GM23338 (cell line): ENCODE measurements at regions not wholly inside any gene's neighbourhood (a gene's known extent, or its start where the extent isn't known, plus 50 kb on each side); places are given as distances from the start of the nearest gene placed in this dataset.

Experiments
- ATAC-seq: fragments of 200-7000 bp; cut with Tn5 transposase; 3 replicates; pipeline ENCODE4 v1.9.1; 2020
- DNase-seq: peaks from one replicate; pipeline ENCODE4 v3.0.0-alpha.2; 2015; ENCODE audit warnings: low spot score
- H2AFZ ChIP-seq: fragments of 200-600 bp; sonication (generic); 2 replicates; pipeline ENCODE4 v1.8.0; 2016; ENCODE audit warnings: antibody characterized with exemption, mild to moderate bottlenecking, moderate library complexity
- H3F3A ChIP-seq: fragments of 200-600 bp; sonication (generic); replicated peaks from 2 replicates; pipeline ENCODE4 v1.8.0; 2017; ENCODE audit warnings: antibody characterized with exemption, mixed run types, low read depth
- H3K27ac ChIP-seq: fragments of 200-600 bp; sonication (generic); 2 replicates; pipeline ENCODE4 v1.6.1; 2016; ENCODE audit warnings: low read depth
- H3K27me3 ChIP-seq: fragments of 200-600 bp; sonication (generic); 2 replicates; pipeline ENCODE4 v1.8.0; 2016; ENCODE audit warnings: mild to moderate bottlenecking, mixed run types, moderate library complexity; ENCODE audit not compliant: insufficient read depth
- H3K36me3 ChIP-seq: fragments of 200-600 bp; sonication (generic); 2 replicates; pipeline ENCODE4 v1.8.0; 2016; ENCODE audit warnings: mild to moderate bottlenecking; ENCODE audit not compliant: insufficient read depth
- H3K4me1 ChIP-seq: fragments of 200-600 bp; sonication (generic); 2 replicates; pipeline ENCODE4 v1.8.0; 2016; ENCODE audit warnings: mild to moderate bottlenecking, moderate library complexity; ENCODE audit not compliant: insufficient read depth
- H3K4me2 ChIP-seq: fragments of 200-600 bp; sonication (generic); 2 replicates; pipeline ENCODE4 v1.7.1; 2017; ENCODE audit warnings: mixed run types
- H3K4me3 ChIP-seq: fragments of 200-600 bp; sonication (generic); 2 replicates; pipeline ENCODE4 v1.6.1; 2016; ENCODE audit warnings: mixed run types
- H3K79me2 ChIP-seq: fragments of 200-600 bp; sonication (generic); replicated peaks from 2 replicates; pipeline ENCODE4 v1.8.0; 2017; ENCODE audit warnings: mild to moderate bottlenecking; ENCODE audit not compliant: insufficient read depth
- H3K9me2 ChIP-seq: fragments of 200-600 bp; sonication (generic); 2 replicates; pipeline ENCODE4 v1.8.0; 2017; ENCODE audit not compliant: insufficient read depth
- H4K20me1 ChIP-seq: fragments of 200-600 bp; sonication (generic); replicated peaks from 2 replicates; pipeline ENCODE4 v1.8.0; 2017; ENCODE audit warnings: mild to moderate bottlenecking; ENCODE audit not compliant: insufficient read depth
- H3K27ac Mint-ChIP-seq: 2 replicates; pipeline ENCODE4 v1.8.0; 2020; ENCODE audit warnings: inconsistent platforms, mild to moderate bottlenecking, moderate library complexity, mixed read lengths
- H3K27me3 Mint-ChIP-seq: 3 replicates; pipeline ENCODE4 v1.8.0; 2022; ENCODE audit warnings: low read depth, mild to moderate bottlenecking, moderate library complexity, mixed read lengths, inconsistent platforms; ENCODE audit not compliant: insufficient read depth, poor library complexity
- H3K36me3 Mint-ChIP-seq: 3 replicates; pipeline ENCODE4 v1.8.0; 2021; ENCODE audit warnings: low read depth, mild to moderate bottlenecking, inconsistent platforms, moderate library complexity, mixed read lengths
- H3K4me1 Mint-ChIP-seq: 3 replicates; pipeline ENCODE4 v1.8.0; 2020; ENCODE audit warnings: mild to moderate bottlenecking, inconsistent platforms, mixed read lengths
- H3K4me3 Mint-ChIP-seq: 3 replicates; pipeline ENCODE4 v1.8.0; 2021; ENCODE audit warnings: moderate library complexity, mild to moderate bottlenecking, inconsistent platforms, mixed read lengths
- H3K9me3 Mint-ChIP-seq: 3 replicates; pipeline ENCODE4 v1.8.0; 2020; ENCODE audit warnings: moderate library complexity, mild to moderate bottlenecking, inconsistent platforms, mixed read lengths
- CREB1 ChIP-seq: fragments of 250-450 bp; sonication (Bioruptor Pico); IDR thresholded peaks from 2 replicates; pipeline ENCODE4 v1.5.0; 2020; ENCODE audit warnings: low read depth, mild to moderate bottlenecking, moderate library complexity
- EZH2 ChIP-seq: fragments of 200-600 bp; sonication (generic); IDR thresholded peaks from one replicate; pipeline ENCODE4 v1.8.0; 2017; ENCODE audit warnings: antibody characterized with exemption, mild to moderate bottlenecking, low read depth; ENCODE audit not compliant: unreplicated experiment
- EZH2phosphoT487 ChIP-seq: fragments of 200-600 bp; sonication (generic); IDR thresholded peaks from one replicate; pipeline ENCODE4 v1.8.1; 2018; ENCODE audit warnings: antibody characterized with exemption; ENCODE audit not compliant: unreplicated experiment
- JUNB ChIP-seq: IDR thresholded peaks from one replicate; pipeline ENCODE4 v1.6.1; 2016; ENCODE audit warnings: antibody characterized with exemption; ENCODE audit not compliant: unreplicated experiment
- NANOG ChIP-seq: IDR thresholded peaks from 2 replicates; pipeline ENCODE4 v1.6.1; 2016; ENCODE audit warnings: antibody characterized with exemption, borderline replicate concordance
- POLR2AphosphoS5 ChIP-seq: IDR thresholded peaks from 2 replicates; pipeline ENCODE4 v1.6.1; 2016; ENCODE audit warnings: antibody characterized with exemption, low read depth
- STAT1 ChIP-seq: IDR thresholded peaks from one replicate; pipeline ENCODE4 v1.6.1; 2016; ENCODE audit warnings: antibody characterized with exemption; ENCODE audit not compliant: unreplicated experiment
- ZNF114 ChIP-seq: fragments of 250-450 bp; sonication (Bioruptor Pico); IDR thresholded peaks from 2 replicates; pipeline ENCODE4 v1.5.0; 2020; ENCODE audit warnings: mild to moderate bottlenecking, moderate library complexity
- ZNF331 ChIP-seq: fragments of 250-450 bp; sonication (Bioruptor Pico); IDR thresholded peaks from 2 replicates; pipeline ENCODE4 v1.5.0; 2020; ENCODE audit warnings: low read depth, mild to moderate bottlenecking, moderate library complexity
- TF ChIP-seq, protein P1 (sequence below): IDR thresholded peaks from one replicate; pipeline ENCODE4 v1.6.1; 2018; ENCODE audit warnings: antibody characterized with exemption; ENCODE audit not compliant: unreplicated experiment
- TF ChIP-seq, protein P2 (sequence below): fragments of 250-450 bp; sonication (Bioruptor Pico); IDR thresholded peaks from 2 replicates; pipeline ENCODE4 v1.5.0; 2020; ENCODE audit warnings: mild to moderate bottlenecking, moderate library complexity
- TF ChIP-seq, protein P3 (sequence below): IDR thresholded peaks from 2 replicates; pipeline ENCODE4 v1.6.1; 2016; ENCODE audit warnings: antibody characterized with exemption
- TF ChIP-seq, protein P4 (sequence below), 2 experiments: fragments of 200-600 bp in 1 of 2; sonication (generic) in 1 of 2; conservative IDR thresholded peaks; 2 replicates each; pipeline versions ENCODE4 v1.5.1 to v1.6.1; 2016 to 2017; ENCODE audit warnings: antibody characterized with exemption in 2 of 2, low read depth in 2 of 2, mild to moderate bottlenecking in 2 of 2, moderate library complexity in 1 of 2

DNA sequence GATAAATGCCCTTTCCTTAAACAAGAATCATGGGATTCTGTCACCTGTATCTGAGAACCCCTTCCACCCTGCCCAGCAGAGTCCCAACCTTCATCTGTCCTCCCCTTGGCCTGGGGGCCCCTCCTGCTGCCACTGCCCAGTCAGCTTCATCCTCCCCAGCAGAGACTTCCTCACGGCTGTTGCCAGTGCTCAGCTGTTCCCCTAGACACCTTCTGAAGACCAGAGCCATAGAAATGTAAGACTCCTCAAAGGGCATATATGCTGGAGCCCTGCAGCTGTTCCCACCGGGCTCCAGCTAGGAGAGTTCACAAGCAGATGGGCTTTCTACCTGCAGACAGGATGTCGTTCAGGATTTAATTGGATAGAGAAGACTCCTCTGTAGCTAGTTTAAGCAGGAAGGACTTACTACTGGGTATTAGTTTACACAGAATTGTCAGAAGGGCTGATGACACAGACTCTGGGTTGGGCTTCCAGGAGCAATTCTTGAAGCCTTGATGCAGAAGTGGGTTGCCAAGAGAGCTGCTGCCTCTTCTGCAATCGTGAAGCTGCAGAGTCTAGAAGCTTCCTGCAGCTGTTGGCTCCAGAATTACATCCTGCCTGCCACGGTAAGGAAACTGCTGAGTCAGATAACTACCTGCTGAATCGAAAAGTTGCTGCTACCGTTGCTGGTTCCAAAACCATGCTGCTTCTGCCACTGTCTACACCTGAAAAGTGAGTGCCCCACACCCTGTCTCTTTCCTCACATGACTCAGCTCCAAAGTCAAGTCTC, 57.1 kb upstream of the MLN start:
- TF ChIP-seq EZH2phosphoT487 (no peak), NANOG (no peak), JUNB (no peak), ZNF114 (no peak), ZNF331 (CRISPR knock-in tag) (no peak), CREB1 (no peak), EZH2 (no peak), POLR2AphosphoS5 (no peak), STAT1 (no peak)
- TF ChIP-seq, protein P1, sequence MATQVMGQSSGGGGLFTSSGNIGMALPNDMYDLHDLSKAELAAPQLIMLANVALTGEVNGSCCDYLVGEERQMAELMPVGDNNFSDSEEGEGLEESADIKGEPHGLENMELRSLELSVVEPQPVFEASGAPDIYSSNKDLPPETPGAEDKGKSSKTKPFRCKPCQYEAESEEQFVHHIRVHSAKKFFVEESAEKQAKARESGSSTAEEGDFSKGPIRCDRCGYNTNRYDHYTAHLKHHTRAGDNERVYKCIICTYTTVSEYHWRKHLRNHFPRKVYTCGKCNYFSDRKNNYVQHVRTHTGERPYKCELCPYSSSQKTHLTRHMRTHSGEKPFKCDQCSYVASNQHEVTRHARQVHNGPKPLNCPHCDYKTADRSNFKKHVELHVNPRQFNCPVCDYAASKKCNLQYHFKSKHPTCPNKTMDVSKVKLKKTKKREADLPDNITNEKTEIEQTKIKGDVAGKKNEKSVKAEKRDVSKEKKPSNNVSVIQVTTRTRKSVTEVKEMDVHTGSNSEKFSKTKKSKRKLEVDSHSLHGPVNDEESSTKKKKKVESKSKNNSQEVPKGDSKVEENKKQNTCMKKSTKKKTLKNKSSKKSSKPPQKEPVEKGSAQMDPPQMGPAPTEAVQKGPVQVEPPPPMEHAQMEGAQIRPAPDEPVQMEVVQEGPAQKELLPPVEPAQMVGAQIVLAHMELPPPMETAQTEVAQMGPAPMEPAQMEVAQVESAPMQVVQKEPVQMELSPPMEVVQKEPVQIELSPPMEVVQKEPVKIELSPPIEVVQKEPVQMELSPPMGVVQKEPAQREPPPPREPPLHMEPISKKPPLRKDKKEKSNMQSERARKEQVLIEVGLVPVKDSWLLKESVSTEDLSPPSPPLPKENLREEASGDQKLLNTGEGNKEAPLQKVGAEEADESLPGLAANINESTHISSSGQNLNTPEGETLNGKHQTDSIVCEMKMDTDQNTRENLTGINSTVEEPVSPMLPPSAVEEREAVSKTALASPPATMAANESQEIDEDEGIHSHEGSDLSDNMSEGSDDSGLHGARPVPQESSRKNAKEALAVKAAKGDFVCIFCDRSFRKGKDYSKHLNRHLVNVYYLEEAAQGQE, result no peak
- TF ChIP-seq, protein P2, sequence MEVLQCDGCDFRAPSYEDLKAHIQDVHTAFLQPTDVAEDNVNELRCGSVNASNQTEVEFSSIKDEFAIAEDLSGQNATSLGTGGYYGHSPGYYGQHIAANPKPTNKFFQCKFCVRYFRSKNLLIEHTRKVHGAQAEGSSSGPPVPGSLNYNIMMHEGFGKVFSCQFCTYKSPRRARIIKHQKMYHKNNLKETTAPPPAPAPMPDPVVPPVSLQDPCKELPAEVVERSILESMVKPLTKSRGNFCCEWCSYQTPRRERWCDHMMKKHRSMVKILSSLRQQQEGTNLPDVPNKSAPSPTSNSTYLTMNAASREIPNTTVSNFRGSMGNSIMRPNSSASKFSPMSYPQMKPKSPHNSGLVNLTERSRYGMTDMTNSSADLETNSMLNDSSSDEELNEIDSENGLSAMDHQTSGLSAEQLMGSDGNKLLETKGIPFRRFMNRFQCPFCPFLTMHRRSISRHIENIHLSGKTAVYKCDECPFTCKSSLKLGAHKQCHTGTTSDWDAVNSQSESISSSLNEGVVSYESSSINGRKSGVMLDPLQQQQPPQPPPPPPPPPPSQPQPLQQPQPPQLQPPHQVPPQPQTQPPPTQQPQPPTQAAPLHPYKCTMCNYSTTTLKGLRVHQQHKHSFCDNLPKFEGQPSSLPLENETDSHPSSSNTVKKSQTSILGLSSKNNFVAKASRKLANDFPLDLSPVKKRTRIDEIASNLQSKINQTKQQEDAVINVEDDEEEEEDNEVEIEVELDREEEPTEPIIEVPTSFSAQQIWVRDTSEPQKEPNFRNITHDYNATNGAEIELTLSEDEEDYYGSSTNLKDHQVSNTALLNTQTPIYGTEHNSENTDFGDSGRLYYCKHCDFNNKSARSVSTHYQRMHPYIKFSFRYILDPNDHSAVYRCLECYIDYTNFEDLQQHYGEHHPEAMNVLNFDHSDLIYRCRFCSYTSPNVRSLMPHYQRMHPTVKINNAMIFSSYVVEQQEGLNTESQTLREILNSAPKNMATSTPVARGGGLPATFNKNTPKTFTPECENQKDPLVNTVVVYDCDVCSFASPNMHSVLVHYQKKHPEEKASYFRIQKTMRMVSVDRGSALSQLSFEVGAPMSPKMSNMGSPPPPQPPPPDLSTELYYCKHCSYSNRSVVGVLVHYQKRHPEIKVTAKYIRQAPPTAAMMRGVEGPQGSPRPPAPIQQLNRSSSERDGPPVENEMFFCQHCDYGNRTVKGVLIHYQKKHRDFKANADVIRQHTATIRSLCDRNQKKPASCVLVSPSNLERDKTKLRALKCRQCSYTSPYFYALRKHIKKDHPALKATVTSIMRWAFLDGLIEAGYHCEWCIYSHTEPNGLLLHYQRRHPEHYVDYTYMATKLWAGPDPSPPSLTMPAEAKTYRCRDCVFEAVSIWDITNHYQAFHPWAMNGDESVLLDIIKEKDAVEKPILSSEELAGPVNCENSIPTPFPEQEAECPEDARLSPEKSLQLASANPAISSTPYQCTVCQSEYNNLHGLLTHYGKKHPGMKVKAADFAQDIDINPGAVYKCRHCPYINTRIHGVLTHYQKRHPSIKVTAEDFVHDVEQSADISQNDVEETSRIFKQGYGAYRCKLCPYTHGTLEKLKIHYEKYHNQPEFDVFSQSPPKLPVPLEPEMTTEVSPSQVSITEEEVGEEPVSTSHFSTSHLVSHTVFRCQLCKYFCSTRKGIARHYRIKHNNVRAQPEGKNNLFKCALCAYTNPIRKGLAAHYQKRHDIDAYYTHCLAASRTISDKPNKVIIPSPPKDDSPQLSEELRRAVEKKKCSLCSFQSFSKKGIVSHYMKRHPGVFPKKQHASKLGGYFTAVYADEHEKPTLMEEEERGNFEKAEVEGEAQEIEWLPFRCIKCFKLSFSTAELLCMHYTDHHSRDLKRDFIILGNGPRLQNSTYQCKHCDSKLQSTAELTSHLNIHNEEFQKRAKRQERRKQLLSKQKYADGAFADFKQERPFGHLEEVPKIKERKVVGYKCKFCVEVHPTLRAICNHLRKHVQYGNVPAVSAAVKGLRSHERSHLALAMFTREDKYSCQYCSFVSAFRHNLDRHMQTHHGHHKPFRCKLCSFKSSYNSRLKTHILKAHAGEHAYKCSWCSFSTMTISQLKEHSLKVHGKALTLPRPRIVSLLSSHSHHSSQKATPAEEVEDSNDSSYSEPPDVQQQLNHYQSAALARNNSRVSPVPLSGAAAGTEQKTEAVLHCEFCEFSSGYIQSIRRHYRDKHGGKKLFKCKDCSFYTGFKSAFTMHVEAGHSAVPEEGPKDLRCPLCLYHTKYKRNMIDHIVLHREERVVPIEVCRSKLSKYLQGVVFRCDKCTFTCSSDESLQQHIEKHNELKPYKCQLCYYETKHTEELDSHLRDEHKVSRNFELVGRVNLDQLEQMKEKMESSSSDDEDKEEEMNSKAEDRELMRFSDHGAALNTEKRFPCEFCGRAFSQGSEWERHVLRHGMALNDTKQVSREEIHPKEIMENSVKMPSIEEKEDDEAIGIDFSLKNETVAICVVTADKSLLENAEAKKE (CRISPR knock-in tag), result no peak
- TF ChIP-seq, protein P3, sequence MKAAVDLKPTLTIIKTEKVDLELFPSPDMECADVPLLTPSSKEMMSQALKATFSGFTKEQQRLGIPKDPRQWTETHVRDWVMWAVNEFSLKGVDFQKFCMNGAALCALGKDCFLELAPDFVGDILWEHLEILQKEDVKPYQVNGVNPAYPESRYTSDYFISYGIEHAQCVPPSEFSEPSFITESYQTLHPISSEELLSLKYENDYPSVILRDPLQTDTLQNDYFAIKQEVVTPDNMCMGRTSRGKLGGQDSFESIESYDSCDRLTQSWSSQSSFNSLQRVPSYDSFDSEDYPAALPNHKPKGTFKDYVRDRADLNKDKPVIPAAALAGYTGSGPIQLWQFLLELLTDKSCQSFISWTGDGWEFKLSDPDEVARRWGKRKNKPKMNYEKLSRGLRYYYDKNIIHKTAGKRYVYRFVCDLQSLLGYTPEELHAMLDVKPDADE, result no peak
- TF ChIP-seq, protein P4, sequence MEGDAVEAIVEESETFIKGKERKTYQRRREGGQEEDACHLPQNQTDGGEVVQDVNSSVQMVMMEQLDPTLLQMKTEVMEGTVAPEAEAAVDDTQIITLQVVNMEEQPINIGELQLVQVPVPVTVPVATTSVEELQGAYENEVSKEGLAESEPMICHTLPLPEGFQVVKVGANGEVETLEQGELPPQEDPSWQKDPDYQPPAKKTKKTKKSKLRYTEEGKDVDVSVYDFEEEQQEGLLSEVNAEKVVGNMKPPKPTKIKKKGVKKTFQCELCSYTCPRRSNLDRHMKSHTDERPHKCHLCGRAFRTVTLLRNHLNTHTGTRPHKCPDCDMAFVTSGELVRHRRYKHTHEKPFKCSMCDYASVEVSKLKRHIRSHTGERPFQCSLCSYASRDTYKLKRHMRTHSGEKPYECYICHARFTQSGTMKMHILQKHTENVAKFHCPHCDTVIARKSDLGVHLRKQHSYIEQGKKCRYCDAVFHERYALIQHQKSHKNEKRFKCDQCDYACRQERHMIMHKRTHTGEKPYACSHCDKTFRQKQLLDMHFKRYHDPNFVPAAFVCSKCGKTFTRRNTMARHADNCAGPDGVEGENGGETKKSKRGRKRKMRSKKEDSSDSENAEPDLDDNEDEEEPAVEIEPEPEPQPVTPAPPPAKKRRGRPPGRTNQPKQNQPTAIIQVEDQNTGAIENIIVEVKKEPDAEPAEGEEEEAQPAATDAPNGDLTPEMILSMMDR (conservative IDR thresholded peaks at IDR 0.05; ENCODE audit: low read depth in 2 of 2), result no peak
- no peak overlapping the region for H3K4me3 ChIP-seq
- no peak overlapping the region for H2AFZ ChIP-seq
- H3F3A ChIP-seq, result no peaks in the 10 kb centered on the region
- H3K27ac ChIP-seq, result no peak overlapping the region
- no peaks in the 10 kb centered on the region for H3K79me2 ChIP-seq
- H3K27ac Mint-ChIP-seq, result peak overlapping the region; percentile 37; the same call in 1 of the 2 replicates
- H3K27me3 Mint-ChIP-seq, result peaks cover 5% of the 10 kb centered on the region
- H3K4me3 Mint-ChIP-seq, result no peak overlapping the region
- H3K4me1 ChIP-seq, result no peaks in the 10 kb centered on the region
- no peak overlapping the region for H3K4me2 ChIP-seq
- no peaks in the 10 kb centered on the region for H3K36me3 ChIP-seq
- no peaks in the 10 kb centered on the region for H3K27me3 ChIP-seq
- DNase-seq, result no peak
- no peaks in the 10 kb centered on the region for H3K36me3 Mint-ChIP-seq
- H3K4me1 Mint-ChIP-seq, result peaks cover 9% of the 10 kb centered on the region; the same call in 2 of the 3 replicates
- no peaks in the 10 kb centered on the region for H4K20me1 ChIP-seq
- no peaks in the 10 kb centered on the region; the same call in 2 of the 3 replicates for H3K9me3 Mint-ChIP-seq
- ATAC-seq, result no peak
- 0 out of 2 replicates have a peak, but pooled peaks cover 4% of the 10 kb centered on the region for H3K9me2 ChIP-seq
